ENCODE measurements at regions not wholly inside any gene's neighbourhood (a gene's known extent, or its start where the extent isn't known, plus 50 kb on each side); places are given as distances from the start of the nearest gene placed in this dataset.

- in situ Hi-C loops (cut with HindIII; ENCODE audit: low pct_ligation_motif_present, low sequenced_read_pairs) = no loop called here
- H3K27me3 ChIP-seq (replicated peaks) = no peaks in the 10 kb centered on the region
- no peaks in the 10 kb centered on the region for H3K36me3 ChIP-seq (replicated peaks)
- H3K4me3 ChIP-seq (ENCODE audit: low read depth, low read length) = no peak overlapping the region
- no peak for TF ChIP-seq CTCF (IDR thresholded peaks at IDR 0.05; ENCODE audit: low read depth, low read length, missing control alignments)
- no peak for DNase-seq
- H3K27ac ChIP-seq = no peak overlapping the region
Observed at GRCh38 chr10:123240250-123240649, 86.0 kb downstream of the BUB3 start.

GRCh38 chr10:123240776-123241175 lies 86.6 kb downstream of the BUB3 start:
- in situ Hi-C loops (cut with HindIII; ENCODE audit: low pct_ligation_motif_present, low sequenced_read_pairs) = no loop called here
- H3K27ac ChIP-seq = no peak overlapping the region
- DNase-seq = no peak

DNA sequence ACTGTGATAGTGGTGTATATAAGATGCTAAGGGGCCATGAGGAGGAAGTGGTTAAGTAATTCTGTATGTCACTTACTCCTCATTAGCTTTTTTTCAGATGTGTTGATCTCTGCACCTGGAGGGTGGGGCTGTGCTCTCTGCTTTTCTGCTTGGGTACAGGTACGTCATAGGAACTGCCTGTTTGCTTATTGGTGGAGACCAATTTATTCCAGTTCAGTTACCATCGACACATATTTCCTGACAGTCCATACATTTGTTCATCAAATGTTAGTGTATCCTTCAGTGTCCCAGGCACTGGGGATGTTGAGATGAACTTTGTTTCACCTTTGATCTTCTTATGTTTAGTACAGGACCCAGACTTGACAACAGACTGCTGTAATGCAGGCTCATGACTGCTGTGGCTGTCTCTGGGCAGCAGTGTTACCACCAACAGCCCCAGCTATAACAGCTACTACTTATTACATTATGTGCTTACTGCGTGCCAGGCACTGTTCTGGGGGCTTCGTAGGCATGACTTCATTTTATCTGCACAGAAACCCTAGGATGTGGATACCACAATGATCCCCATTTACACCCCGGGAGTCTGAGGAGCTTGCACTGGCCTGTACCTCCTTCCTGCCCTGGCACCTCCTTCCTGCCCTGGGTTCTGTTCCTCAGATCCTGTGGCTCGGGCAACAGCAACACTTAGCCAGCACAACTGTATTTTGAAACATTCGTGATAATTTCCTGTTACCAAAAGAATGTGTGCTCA lies 87.4 kb downstream of the BUB3 start:
- no peaks in the 10 kb centered on the region for H3K36me3 ChIP-seq (replicated peaks)
- no peaks in the 10 kb centered on the region for H3K27me3 ChIP-seq (replicated peaks)
- H3K4me3 ChIP-seq (ENCODE audit: low read depth, low read length) = no peak overlapping the region
- no peak for DNase-seq
- in situ Hi-C loops (cut with HindIII; ENCODE audit: low pct_ligation_motif_present, low sequenced_read_pairs) = no loop called here
- no peak for TF ChIP-seq CTCF (IDR thresholded peaks at IDR 0.05; ENCODE audit: low read depth, low read length, missing control alignments)
- no peak overlapping the region for H3K27ac ChIP-seq

More at GRCh38 chr10:123240776-123241175, 86.6 kb downstream of the BUB3 start:
- H3K36me3 ChIP-seq (replicated peaks) = no peaks in the 10 kb centered on the region
- TF ChIP-seq CTCF (IDR thresholded peaks at IDR 0.05; ENCODE audit: low read depth, low read length, missing control alignments) = no peak
- no peaks in the 10 kb centered on the region for H3K27me3 ChIP-seq (replicated peaks)
- H3K4me3 ChIP-seq (ENCODE audit: low read depth, low read length) = no peak overlapping the region

GRCh38 chr10:123244747-123245146 lies 90.5 kb downstream of the BUB3 start:
- in situ Hi-C loops (cut with HindIII; ENCODE audit: low pct_ligation_motif_present, low sequenced_read_pairs) = no loop called here
- Histone ChIP-seq H3K4me3 (ENCODE audit: low read depth, low read length) (no peak overlapping the region), H3K36me3 (replicated peaks) (no peaks in the 10 kb centered on the region), H3K27ac (no peak overlapping the region), H3K27me3 (replicated peaks) (no peaks in the 10 kb centered on the region)
- no peak for DNase-seq
- TF ChIP-seq CTCF (IDR thresholded peaks at IDR 0.05; ENCODE audit: low read depth, low read length, missing control alignments) = no peak

DNA sequence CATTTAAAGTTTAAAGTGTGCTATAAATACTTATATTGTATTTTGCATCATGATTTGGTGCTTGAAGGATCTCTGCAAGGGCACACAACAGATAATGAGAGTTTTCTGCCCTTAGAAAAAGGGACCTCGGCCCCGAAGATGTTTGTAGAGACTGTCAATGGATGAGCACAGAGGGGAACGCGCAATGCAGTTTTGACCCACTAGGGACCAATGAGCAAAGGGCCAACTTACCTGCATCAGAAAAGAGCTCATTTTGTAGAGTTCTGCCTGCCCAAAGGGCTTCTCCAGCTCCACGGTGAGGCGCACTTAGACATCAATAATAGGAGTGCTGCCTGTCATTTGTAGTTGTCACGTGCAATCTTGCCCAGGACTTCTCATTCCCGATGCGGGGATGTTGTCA lies 91.1 kb downstream of the BUB3 start:
- DNase-seq = no peak
- no peaks in the 10 kb centered on the region for H3K36me3 ChIP-seq (replicated peaks)
- no peak for TF ChIP-seq CTCF (IDR thresholded peaks at IDR 0.05; ENCODE audit: low read depth, low read length, missing control alignments)
- H3K4me3 ChIP-seq (ENCODE audit: low read depth, low read length) = no peak overlapping the region
- no peaks in the 10 kb centered on the region for H3K27me3 ChIP-seq (replicated peaks)
- in situ Hi-C loops (cut with HindIII; ENCODE audit: low pct_ligation_motif_present, low sequenced_read_pairs) = no loop called here
- no peak overlapping the region for H3K27ac ChIP-seq

GRCh38 chr10:123249894-123250293 lies 95.7 kb downstream of the BUB3 start:
- no peaks in the 10 kb centered on the region for H3K27me3 ChIP-seq (replicated peaks)
- in situ Hi-C loops (cut with HindIII; ENCODE audit: low pct_ligation_motif_present, low sequenced_read_pairs) = no loop called here
- no peaks in the 10 kb centered on the region for H3K36me3 ChIP-seq (replicated peaks)
- no peak overlapping the region for H3K27ac ChIP-seq
- no peak overlapping the region for H3K4me3 ChIP-seq (ENCODE audit: low read depth, low read length)
- DNase-seq = no peak
- no peak for TF ChIP-seq CTCF (IDR thresholded peaks at IDR 0.05; ENCODE audit: low read depth, low read length, missing control alignments)

All from brain microvascular endothelial cell (primary cell).